ENCODE measurements at regions not wholly inside any gene's neighbourhood (a gene's known extent, or its start where the extent isn't known, plus 50 kb on each side); places are given as distances from the start of the nearest gene placed in this dataset.
"Not testable (repeated sequence)": the region's sequence is repeated elsewhere in the genome, so short reads cannot be mapped to it uniquely, and the experiment has no call there.

DNA sequence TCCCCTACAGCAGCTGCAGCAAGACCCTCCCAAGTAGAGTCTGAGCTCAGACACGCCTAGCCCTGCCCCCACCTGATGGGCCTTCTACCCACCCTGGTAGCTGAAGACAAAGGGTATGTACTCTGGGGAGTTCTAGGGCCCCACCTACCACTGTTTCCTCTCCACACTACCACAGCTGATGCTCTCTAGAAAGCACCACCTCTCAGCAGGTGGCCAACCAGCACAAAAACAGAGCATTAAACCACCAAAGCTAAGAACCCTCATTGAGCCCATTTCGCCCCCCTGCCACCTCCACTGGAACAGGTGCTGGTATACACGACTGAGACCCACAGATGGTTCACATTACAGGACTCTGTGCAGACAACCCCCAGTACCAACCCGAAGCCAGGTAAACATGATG is 258.9 kb downstream of the SETD4 start:
- no peak for DNase-seq (ENCODE audit: low read depth)

DNA sequence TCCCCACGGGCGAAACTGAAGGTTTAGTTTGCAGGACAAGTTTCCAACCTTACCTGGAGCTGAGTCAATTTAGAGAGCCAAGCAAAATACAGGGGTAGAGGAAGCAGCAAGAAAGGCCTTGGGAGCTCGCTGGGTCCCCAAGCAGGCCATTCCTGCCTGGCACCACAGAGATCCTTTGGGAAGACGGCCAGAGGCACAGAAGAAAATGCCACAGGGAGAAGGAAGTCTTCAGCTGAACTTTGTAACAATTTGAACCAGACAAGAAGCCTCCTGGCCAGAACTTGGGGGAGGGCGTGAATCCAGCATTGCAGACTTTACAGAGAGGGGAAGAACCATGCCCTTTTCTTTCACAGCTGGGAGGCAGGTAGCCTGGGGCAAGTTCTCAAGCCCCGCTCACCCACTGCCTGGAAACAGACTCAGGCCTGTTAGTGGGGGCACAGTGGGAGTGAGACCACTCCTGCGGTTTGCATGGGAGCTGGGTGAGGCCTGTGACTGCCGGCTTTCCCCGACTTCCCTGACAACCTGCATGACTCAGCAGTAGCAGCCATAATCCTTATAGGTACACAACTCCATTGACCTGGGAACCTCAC is 259.4 kb downstream of the SETD4 start:
- DNase-seq (ENCODE audit: low read depth) = not testable (repeated sequence)

DNA sequence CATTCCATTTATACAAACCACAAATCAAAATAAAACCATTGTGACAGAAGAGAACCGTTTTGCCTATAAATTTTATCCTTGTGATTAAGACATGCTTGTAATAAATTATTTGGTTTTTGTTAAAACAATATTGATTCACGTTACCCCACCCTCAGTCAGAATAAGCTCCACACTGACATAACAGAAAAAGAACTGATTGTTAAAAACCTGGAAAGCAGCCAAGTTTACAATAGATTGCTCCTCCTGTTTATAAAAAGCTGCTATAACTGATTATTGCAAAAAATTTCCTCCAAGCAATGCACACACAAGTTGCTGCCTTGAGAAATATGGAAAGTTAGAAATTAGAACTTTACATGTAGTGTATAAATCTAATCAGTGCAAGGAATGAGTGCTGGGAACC is 263.5 kb downstream of the SETD4 start:
- DNase-seq (ENCODE audit: low read depth) = no peak

DNA sequence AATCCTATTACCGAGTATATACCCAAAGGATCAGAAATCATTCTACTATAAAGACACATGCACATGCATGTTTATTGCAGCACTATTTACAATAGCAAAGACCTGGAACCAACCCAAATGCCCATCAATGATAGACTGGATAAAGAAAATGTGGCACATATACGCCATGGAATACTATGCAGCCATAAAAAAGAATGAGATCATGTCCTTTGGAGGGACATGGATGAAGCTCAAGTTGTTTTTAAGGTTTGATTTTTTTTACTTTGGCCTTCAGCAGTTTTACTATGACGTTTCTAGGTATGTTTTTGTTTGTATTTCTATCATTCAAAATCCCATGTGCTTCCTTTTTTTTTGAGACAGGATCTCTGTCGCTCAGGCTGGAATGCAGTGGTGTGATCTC is 265.8 kb downstream of the SETD4 start:
- not testable (repeated sequence) for DNase-seq (ENCODE audit: low read depth)

DNA sequence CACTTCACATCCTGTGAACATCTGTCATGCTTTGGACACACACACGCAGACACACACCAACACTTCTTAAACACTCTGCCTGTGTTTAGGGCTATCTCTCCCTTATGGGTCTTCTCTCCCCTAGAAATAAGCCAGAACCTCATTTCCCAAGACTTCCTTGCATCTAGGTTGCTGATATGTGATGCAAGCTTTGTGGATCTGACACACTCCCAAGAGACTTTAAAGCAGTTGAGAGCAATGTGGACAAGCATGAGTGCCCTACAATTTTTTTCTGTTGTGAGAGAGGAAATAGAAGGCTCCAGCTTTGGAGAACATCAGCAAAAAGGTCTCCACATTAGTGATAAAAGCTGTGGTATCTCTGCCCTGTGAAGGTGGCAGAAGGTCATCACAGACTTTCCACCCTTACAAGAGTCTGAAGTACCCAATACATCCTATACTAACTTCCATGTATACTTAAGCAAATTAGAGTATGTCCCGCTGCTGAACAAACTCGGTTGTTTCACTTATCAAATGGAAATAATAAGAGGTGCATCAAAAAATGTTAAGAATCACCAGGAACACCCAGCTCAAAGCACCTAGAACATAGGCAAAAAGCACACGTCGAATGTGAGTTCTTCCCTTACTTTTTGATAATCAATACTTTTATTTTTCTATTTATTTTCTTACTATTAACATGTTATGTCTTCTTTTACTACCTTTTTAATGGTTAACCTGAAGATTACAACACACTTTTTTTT is 267.6 kb downstream of the SETD4 start:
- no peak for DNase-seq (ENCODE audit: low read depth)

DNA sequence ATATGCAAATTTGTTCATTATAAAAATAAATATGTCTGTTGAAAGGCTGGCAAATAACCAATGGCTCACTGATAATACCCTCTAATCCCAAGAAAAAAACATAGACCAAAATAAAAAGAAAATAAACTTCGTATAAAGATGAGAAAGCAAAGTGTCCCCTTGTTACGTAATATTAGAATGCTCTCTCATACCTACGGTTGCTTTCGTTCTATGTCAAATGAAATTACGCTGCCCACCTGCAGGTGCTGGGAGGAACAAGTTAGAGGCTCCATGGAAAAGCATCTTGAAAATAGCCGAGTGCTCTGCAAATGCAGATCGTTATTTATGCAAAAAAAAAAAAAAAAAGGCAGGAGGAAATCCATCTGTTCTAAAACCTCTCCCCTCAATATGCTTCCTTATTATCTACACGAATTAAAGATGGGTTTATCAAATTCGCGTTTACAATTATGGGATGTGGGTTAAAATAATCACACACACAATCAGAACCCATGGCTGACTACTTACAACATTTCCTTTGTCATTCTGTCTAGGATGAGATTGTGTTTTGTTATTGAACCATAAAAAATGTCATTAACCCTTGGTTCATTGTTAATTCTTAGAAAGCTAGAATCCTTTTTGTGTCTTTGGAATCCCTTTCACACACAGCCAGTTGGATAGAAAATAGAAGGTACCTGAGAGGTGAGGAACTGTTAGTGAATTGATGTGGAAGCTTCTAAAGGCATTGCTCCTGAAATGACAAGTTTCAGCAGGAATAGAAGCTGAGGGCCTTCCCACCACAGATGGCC is 268.6 kb downstream of the SETD4 start:
- DNase-seq (ENCODE audit: low read depth) = no peak

DNA sequence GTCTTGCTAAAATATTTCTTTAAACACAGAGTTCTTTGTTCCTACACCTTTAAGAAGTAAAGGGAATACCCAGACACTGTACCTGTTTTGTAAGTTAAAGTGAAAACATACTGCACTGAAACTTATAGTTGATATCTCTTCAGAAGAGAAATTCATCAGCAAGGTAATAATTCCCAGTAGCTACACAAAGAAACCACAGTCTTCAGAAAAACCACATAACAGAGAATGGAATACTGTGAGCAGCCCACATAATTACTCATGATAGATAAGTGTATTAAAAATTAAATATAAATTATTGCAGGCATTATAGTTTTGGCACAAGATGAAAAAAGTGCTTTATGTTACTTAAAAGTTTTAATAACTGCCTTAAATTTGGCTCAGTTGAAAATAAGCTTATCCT is 276.6 kb downstream of the SETD4 start:
- no peak for DNase-seq (ENCODE audit: low read depth)

DNA sequence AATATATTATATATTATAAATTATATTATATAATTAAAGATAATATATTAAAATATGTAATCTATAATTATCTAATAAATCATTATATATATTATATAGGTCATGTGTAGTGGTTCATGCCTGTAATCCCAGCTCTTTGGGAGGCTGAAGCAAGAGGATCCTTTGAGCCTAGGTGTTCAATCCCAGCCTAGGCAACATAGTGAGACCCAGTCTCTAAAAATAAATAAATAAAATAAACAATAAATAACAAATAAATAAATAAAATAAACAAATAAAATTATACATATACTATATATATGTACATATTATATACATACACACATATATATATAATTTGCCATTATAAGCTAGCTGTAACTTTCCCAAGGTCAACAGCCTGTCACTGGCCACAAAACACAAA is 277.7 kb downstream of the SETD4 start:
- no peak for DNase-seq (ENCODE audit: low read depth)

DNA sequence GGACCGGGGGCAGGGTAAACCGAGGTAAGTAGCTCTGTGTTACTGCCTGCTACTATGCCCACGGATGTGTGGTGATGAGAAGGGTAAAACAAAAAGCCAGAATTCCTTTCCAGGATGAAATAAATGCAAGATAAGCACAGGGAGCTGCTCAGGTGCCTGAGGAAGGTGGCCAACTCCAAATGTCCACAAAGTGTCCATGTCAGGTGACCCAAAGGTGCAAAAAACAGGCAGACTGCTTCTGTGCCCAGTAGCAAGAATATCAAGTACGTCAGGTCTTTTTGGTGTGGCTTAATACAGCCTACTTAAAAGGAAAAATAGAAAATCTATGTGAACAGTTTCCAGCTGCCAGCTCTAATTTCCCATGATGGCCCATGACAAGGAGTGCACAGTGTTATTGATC is 279.3 kb downstream of the SETD4 start:
- no peak for DNase-seq (ENCODE audit: low read depth)

DNA sequence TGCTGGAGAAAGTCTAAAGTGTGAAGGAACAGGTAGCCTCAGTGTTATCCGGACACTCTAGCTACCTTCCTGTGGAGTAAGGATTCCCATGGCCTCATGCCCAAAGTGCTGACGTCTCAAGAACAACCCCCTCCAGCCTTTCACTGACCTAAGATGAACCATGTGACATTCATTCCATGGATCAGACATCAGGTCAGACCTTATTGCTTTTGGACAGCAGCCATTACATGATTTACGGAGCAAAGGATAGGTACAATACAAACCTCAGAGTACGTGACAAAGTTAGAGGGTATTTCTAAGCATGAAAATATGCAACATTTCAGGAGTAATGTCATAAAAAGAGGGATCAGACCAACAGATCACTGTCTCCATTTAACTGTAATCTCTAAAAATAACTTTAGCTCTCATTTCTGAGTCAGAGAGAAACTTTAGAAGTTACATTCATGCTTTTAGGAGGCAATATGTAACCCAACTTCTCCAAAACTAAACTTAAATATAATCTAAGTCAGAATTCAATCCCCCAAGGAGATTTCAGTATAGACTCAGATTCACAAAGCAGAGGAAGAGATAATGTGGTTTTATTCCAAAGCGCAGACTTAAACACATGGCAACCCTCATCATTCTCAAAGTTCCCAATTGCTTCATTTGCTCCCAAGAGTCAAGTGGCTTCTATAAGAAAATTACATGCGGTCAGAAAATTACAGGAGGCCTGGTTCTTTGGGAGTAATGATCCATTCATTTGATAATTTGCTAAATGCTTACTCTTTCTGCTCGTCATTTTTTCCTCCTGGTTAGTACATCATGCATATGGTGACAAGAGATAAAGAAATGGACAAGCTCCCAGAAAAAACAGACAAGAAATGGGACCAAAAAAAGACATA is 280.4 kb downstream of the SETD4 start:
- peak; percentile 19 for DNase-seq (ENCODE audit: low read depth)

DNA sequence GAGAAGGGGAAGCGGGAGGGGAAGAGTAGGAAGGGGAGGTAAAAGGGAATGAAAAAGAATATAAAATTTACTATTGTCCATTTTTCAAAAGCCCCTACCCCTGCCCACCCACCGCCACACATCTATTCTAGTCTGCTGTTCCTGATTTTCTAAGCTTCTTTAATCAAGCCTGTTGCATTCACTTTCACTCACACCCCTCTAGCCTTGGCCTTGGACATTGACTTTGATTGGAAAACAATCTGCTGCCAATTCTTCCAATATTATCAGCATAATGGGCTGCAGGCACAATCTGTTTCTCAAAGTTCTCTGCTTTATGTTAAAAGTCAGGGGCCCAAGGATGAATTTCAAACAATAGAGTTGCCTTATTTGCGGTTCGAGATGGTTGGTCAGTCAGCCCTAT is 281.2 kb downstream of the SETD4 start:
- no peak for DNase-seq (ENCODE audit: low read depth)

DNA sequence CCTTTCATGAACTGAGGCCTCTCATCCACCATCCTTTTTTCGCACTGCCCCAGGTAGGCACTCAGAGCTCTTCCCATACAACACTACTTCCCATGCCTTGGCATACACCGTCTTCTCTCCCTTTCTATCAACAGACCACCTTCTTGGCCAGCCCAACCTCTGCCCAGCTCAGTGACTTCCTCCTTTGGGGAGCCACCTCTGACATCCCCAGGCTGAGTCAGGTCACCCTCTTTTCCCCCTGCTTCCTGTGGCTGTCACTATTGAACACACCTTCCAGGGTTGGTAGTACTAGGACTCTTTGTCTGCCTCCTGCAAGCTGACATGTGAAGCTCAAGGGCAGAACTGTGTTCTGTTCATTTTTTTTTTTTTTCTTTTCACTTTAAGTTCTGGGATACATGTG is 283.2 kb downstream of the SETD4 start:
- no peak for DNase-seq (ENCODE audit: low read depth)

DNA sequence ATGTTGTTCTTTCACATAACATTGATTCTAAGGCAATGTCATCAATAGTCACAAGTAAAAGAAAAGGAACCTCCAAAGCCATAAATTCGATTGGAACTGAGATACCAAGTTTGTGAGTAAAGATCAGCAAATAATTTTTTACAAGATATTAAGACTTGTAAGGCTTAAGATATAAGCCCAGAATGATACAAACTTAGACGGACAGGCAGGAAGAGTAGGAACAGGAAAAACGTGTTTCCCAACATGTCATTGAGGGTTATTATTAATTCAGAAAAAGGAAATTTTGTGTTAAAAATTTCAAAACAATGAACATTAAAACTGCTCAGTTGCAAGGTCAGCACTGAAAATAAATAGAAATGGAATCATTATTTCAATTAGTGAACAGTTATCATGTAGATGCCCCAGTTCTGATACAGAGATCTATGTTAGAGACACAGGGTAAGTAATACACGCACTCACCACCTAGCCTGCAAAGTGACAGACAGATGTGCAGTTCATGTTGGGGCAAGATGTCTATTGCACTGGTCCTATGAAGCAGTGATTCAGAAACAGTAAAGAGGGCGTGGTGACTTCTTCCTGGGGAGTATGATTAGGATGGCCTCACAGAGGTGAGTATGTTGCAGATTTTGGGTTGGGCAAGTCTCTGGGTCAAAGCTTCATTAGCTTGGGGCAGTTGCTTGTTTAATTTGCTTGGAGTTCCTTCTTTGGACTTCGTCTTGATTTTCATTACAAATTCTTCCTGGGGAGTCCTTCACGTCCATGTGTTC is 284.4 kb downstream of the SETD4 start:
- no peak for DNase-seq (ENCODE audit: low read depth)

DNA sequence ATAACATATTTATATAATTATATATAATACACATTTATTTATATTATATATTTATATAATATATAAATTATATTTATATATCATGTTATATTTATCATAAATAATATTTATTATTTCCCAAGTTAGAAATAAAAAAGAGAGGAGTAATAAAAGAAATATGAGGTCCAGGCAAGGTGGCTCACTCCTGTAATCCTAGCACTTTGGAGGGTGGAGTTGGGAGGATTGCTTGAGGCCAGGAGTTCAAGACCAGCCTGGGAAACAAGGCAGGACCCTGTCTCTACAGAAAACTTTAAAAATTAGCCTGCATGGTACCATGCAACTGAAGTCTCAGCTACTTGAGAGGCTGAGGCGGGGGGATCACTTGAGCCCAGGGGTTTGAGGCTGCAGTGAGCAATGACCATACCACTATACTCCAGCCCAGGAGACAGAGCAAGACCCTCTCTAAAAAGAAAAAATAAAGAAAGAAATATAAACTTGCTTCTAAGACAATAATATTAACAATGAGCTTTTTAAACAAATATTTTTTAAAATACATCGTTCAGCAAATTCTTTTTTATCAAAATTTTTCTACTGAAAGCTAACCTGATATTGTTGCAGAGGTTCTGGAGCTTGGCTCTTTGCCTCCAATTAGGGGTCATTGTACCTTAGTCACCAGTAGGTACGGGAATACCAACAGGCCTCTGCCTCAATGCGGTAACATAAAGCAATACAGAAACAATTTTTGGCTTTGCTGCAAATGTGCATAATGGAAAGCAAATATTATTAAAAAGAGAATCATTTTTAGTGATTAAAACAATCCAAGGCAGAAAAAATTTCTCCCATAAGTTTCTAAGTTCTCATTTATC is 290.0 kb downstream of the SETD4 start:
- no peak for DNase-seq (ENCODE audit: low read depth)

DNA sequence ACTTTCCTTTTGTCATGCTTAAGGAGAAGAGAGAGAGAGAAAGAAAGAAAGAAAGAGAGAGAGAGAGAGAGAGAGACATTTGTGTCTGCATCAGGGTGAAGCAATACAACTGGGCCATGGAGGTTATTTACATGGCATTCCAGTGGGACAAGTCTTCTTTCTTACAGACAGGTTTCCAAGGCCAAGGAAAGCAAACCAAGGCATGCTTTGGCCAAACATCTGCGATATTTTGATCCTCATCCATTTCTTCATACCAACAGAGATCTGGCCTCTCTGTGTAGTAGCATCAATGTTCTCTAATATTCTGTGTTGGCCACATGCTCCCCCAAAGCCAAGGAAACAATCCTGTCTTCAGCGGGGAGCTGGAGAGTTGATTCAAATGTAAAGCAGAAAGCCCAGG is 292.1 kb downstream of the SETD4 start:
- peak; percentile 77 for DNase-seq (ENCODE audit: low read depth)

DNA sequence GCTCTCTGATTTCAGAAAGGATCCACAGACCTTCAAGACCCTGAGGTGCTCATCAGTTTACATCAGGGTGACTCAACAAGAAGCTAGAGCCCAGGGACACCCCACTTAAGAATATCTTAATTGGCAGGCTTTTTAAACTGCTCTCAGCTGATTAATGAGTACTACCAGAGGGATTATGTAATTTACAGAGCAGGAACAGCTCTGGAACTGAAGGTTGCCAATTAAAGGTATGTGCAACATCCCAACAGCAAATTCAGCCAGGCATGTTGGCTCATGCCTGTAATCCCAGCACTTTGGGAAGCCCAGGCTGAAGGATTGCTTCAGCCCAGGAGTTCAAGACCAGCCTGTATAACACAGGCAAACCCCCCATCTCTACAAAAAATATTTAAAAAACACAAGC is 295.7 kb downstream of the SETD4 start:
- DNase-seq (ENCODE audit: low read depth) = no peak

DNA sequence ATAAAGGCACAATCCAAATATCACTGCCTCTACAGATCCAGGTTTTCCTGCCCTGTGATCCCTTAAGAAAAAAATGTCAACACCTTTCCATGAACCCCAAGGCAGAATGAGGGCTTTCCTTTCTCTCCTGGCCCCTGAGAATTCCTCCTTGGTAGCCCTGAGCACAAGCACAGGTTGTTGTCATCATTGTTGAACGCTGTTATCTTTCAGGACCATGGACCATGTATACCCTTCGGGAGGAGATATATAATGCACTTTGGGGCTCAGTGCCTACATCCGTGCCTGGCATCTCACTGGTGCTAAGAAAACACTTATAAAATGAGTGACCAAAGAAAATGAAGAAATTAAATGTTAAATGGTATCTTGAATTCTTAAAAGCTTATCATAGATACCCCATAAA is 296.2 kb downstream of the SETD4 start:
- DNase-seq (ENCODE audit: low read depth) = no peak

DNA sequence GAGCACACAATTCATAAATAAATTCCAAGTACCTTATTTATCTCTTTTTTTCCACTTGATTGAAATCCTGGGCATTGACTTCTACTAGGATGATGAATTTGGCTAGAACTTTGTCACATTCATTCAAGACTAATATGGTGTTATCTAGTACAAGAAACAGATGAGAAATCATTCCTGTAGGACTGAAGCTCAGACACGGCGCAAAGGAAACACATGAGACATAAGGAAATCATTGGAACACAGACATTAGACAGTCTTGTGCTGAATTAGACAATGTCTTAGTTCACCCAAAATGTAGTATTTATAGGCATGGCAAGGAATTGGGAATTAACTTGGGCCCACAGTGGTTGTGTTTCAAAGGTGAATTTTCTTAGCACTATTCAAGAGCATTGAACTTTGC is 305.7 kb downstream of the SETD4 start:
- no peak for DNase-seq (ENCODE audit: low read depth)

DNA sequence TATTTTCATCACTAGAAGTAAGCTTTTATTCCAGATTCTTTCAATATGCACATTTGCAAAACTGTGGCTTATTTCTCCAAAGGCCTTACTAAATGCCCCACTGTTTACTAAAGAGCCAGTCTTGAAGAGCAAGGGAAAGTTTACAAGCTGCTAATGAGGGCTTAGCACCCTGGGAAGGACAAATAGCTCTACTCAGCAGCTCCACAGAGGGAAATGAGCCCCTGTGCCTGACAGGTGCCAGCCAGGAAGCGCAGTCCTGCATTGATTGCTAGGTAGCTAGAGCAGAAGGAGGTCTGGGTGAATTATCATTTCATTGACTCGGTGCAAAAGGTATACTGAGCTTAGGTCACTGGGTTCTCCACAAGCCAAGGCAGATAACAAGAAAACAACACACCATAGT is 307.0 kb downstream of the SETD4 start:
- DNase-seq (ENCODE audit: low read depth) = no peak

DNA sequence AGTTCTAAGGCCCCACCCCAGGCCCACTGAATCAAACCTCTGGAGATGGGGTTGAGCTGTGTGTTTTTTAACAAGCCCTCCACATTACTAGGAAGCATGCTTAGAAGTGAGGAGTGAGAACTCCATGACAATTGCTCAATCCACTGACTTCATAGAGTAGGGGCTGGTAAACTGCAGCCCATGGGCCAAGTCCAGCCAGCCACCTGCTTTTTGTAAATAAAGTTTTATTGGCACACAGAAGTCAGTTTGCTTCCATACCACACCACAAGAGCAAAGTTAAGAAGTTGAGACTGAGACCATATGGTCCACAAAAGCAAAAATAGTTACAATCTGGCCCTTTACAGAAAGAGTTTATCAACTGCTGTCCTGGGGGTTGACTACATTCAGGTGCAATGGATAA is 309.2 kb downstream of the SETD4 start:
- no peak for DNase-seq (ENCODE audit: low read depth)

DNA sequence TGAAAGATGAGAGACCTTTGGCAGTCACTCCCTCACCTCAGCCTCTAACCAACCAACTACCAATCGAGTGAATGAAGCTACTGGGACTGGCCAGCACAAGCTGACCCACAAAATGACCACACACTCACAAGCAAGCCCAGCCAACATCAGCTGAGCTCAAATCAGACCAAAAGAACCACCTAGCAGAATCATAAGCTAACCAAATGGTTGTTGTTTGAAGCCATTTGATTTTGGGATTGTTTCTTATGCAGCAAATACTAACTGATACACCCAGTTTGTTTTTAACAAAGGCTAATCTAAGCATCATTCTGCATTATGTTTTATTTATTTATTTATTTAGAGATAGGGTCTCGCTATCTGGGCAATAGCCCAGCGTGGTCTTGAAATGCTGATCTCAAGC is 310.4 kb downstream of the SETD4 start:
- DNase-seq (ENCODE audit: low read depth) = no peak
